K562 (cell line): ENCODE measurements at regions not wholly inside any gene's neighbourhood (a gene's known extent, or its start where the extent isn't known, plus 50 kb on each side); places are given as distances from the start of the nearest gene placed in this dataset.
A peak's percentile ranks its signal among the peaks of the same experiment; 100 is the strongest.

Experiments
- ARID2 ChIP-seq: fragments of 450-650 bp; IDR thresholded peaks from 2 replicates; pipeline ENCODE4 v1.6.1; 2017; ENCODE audit warnings: antibody characterized with exemption, mild to moderate bottlenecking
- MXI1 ChIP-seq: IDR thresholded peaks from 2 replicates; pipeline ENCODE4 v1.6.1; 2011; ENCODE audit warnings: low read depth, mild to moderate bottlenecking, improper control_type of control experiment, low read length
- RCOR1 ChIP-seq, 2 experiments: IDR thresholded peaks; 2 replicates each; pipeline ENCODE4 v1.6.1; 2012; ENCODE audit warnings: low read depth in 2 of 2, low read length in 2 of 2, borderline replicate concordance in 1 of 2, improper control_type of control experiment in 1 of 2
- RNF2 ChIP-seq: sonication (generic); IDR thresholded peaks from 2 replicates; pipeline ENCODE4 v1.6.1; 2016
- SP1 ChIP-seq: sonication (generic); formaldehyde crosslinking; IDR thresholded peaks from 2 replicates; pipeline ENCODE4 v1.8.1; 2022; ENCODE audit warnings: mild to moderate bottlenecking, missing genetic modification reagents
- TF ChIP-seq, protein P1 (sequence below): fragments of 250-450 bp; sonication (Bioruptor Pico); IDR thresholded peaks from 2 replicates; pipeline ENCODE4 v1.4.0; 2020; ENCODE audit warnings: mild to moderate bottlenecking, moderate library complexity
- TF ChIP-seq, protein P2 (sequence below), 3 experiments: IDR thresholded peaks in 2 of 3; conservative IDR thresholded peaks in 1 of 3; 2 replicates each; pipeline ENCODE4 v1.5.1; 2011 to 2012; ENCODE audit warnings: low read length in 3 of 3, mild to moderate bottlenecking in 3 of 3, control low read depth in 2 of 3, improper control_type of control experiment in 1 of 3, inconsistent platforms in 1 of 3, low read depth in 1 of 3, mixed read lengths in 1 of 3, moderate library complexity in 1 of 3; ENCODE audit not compliant: insufficient read depth in 2 of 3

DNA sequence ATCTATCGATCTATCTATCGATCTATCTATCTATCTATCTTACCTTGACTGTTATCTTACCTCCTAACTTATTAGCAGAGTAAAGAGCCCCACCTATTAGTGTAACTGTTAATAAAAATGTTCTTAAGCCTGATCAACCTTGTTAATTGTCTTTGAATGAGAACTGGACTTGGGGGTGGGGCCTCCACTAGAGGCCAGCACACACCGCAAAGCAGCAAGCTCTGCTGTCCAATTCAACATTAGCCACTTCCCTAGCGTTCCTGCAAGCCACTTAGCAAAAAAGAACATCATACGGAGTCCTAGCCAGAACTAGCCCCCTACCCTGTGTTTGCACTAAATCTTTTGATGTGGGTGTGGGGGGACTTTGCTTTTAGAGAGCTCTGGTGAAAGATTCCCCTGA lies 515.8 kb downstream of the KDM4C start:
- no peak for TF ChIP-seq RCOR1 (IDR thresholded peaks at IDR 0.05; ENCODE audit: borderline replicate concordance in 1 of 2, low read depth in 2 of 2, low read length in 2 of 2)
- TF ChIP-seq, protein P1, sequence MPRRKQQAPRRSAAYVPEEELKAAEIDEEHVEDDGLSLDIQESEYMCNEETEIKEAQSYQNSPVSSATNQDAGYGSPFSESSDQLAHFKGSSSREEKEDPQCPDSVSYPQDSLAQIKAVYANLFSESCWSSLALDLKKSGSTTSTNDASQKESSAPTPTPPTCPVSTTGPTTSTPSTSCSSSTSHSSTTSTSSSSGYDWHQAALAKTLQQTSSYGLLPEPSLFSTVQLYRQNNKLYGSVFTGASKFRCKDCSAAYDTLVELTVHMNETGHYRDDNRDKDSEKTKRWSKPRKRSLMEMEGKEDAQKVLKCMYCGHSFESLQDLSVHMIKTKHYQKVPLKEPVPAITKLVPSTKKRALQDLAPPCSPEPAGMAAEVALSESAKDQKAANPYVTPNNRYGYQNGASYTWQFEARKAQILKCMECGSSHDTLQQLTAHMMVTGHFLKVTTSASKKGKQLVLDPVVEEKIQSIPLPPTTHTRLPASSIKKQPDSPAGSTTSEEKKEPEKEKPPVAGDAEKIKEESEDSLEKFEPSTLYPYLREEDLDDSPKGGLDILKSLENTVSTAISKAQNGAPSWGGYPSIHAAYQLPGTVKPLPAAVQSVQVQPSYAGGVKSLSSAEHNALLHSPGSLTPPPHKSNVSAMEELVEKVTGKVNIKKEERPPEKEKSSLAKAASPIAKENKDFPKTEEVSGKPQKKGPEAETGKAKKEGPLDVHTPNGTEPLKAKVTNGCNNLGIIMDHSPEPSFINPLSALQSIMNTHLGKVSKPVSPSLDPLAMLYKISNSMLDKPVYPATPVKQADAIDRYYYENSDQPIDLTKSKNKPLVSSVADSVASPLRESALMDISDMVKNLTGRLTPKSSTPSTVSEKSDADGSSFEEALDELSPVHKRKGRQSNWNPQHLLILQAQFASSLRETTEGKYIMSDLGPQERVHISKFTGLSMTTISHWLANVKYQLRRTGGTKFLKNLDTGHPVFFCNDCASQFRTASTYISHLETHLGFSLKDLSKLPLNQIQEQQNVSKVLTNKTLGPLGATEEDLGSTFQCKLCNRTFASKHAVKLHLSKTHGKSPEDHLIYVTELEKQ (CRISPR knock-in tag) = no peak
- no peak for TF ChIP-seq ARID2
- no peak for TF ChIP-seq SP1 (CRISPR knock-in tag)
- no peak for TF ChIP-seq RNF2
- TF ChIP-seq, protein P2, sequence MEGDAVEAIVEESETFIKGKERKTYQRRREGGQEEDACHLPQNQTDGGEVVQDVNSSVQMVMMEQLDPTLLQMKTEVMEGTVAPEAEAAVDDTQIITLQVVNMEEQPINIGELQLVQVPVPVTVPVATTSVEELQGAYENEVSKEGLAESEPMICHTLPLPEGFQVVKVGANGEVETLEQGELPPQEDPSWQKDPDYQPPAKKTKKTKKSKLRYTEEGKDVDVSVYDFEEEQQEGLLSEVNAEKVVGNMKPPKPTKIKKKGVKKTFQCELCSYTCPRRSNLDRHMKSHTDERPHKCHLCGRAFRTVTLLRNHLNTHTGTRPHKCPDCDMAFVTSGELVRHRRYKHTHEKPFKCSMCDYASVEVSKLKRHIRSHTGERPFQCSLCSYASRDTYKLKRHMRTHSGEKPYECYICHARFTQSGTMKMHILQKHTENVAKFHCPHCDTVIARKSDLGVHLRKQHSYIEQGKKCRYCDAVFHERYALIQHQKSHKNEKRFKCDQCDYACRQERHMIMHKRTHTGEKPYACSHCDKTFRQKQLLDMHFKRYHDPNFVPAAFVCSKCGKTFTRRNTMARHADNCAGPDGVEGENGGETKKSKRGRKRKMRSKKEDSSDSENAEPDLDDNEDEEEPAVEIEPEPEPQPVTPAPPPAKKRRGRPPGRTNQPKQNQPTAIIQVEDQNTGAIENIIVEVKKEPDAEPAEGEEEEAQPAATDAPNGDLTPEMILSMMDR (IDR thresholded peaks at IDR 0.05 in 2 of 3, conservative IDR thresholded peaks at IDR 0.05 in 1 of 3; ENCODE audit: insufficient read depth in 2 of 3, low read depth in 1 of 3, low read length in 3 of 3) = peak in 2 of 3 experiments; percentile 24 to 42; a peak in 4 of 6 replicates
- no peak for TF ChIP-seq MXI1
